Testis (tissue), 2 donors: ENCODE measurements at regions not wholly inside any gene's neighbourhood (a gene's known extent, or its start where the extent isn't known, plus 50 kb on each side); places are given as distances from the start of the nearest gene placed in this dataset.

Source experiments
- DNase-seq: peaks from one replicate; pipeline ENCODE4 v3.0.0-alpha.2; 2019
- H3K27ac ChIP-seq, 2 donors: fragments of 200-600 bp; sonication (generic); one replicate each; pipeline ENCODE4 v1.5.1; 2019
- H3K27me3 ChIP-seq: fragments of 200-600 bp; sonication (generic); one replicate; pipeline ENCODE4 v1.5.1; 2019
- H3K36me3 ChIP-seq: fragments of 200-600 bp; sonication (generic); one replicate; pipeline ENCODE4 v1.5.1; 2017; ENCODE audit warnings: low read depth; ENCODE audit errors: missing control alignments
- H3K4me1 ChIP-seq: fragments of 200-600 bp; sonication (generic); one replicate; pipeline ENCODE4 v1.5.1; 2019
- H3K4me3 ChIP-seq, 2 donors: fragments of 200-600 bp; sonication (generic); one replicate each; pipeline ENCODE4 v1.5.1; 2017 to 2019
- H3K9me3 ChIP-seq: fragments of 200-600 bp; sonication (generic); one replicate; pipeline ENCODE4 v1.5.1; 2017
- CTCF ChIP-seq, 3 experiments: fragments of 450-650 bp in 2 of 3; fragments of 200-600 bp in 1 of 3; sonication (generic) in 1 of 3; IDR thresholded peaks; one replicate each; pipeline ENCODE4 v1.5.1; 2016 to 2019; ENCODE audit warnings: antibody characterized with exemption in 3 of 3, mild to moderate bottlenecking in 2 of 3, moderate library complexity in 1 of 3
- POLR2A ChIP-seq: fragments of 450-650 bp; IDR thresholded peaks from one replicate; pipeline ENCODE4 v1.6.1; 2017; ENCODE audit warnings: antibody characterized with exemption, mild to moderate bottlenecking, moderate library complexity
- WGBS, 2 donors: methylation state at CpG; one replicate each; pipeline ENCODE4 v1.1.5; 2018; 5-methylcytosine and 5-hydroxymethylcytosine counted together
- intact Hi-C: fragments of 100-400 bp; cut with DNase I; formaldehyde crosslinking; loops from one replicate; pipeline ENCODE4 v1.15.1; 2023; ENCODE audit warnings: low total_unique reads

GRCh38 chr16:65522412-65522811, 400.5 kb upstream of the CDH11 start:
- Histone ChIP-seq H3K36me3 (no peaks in the 10 kb centered on the region), H3K4me1 (peaks cover 21% of the 10 kb centered on the region), H3K4me3 (no peak overlapping the region), H3K27ac (peak overlapping the region in 1 of 2 donors; percentile 27), H3K9me3 (no peaks in the 10 kb centered on the region), H3K27me3 (no peaks in the 10 kb centered on the region)
- intact Hi-C loops, result no loop called here
- TF ChIP-seq POLR2A (no peak), CTCF (IDR thresholded peaks at IDR 0.05) (no peak)
- WGBS, 2 donors, result 85 to 87% methylated on average over 7 of the region's 7 CpGs
- no peak for DNase-seq

GRCh38 chr16:65521633-65522328, 399.9 kb upstream of the CDH11 start:
- intact Hi-C loops, result no loop called here
- 43 to 44% methylated on average over 10 of the region's 10 CpGs for WGBS, 2 donors
- no peak for DNase-seq
- Histone ChIP-seq H3K9me3 (no peaks in the 10 kb centered on the region), H3K4me3 (no peak overlapping the region), H3K27ac (peak overlapping the region in 1 of 2 donors; percentile 41), H3K36me3 (no peaks in the 10 kb centered on the region), H3K4me1 (peaks cover 21% of the 10 kb centered on the region), H3K27me3 (no peaks in the 10 kb centered on the region)
- TF ChIP-seq CTCF (IDR thresholded peaks at IDR 0.05) (no peak), POLR2A (no peak)

GRCh38 chr16:65519402-65519801, 397.5 kb upstream of the CDH11 start:
- H3K4me1 ChIP-seq, result peaks cover 17% of the 10 kb centered on the region
- H3K9me3 ChIP-seq, result no peaks in the 10 kb centered on the region
- no peak overlapping the region for H3K27ac ChIP-seq
- no peaks in the 10 kb centered on the region for H3K27me3 ChIP-seq
- H3K36me3 ChIP-seq, result no peaks in the 10 kb centered on the region
- H3K4me3 ChIP-seq, result no peak overlapping the region
- no peak for DNase-seq
- TF ChIP-seq CTCF (IDR thresholded peaks at IDR 0.05) (no peak), POLR2A (no peak)
- 96 to 97% methylated on average over 1 of the region's 1 CpG for WGBS, 2 donors
- intact Hi-C loops, result no loop called here

- intact Hi-C loops, result no loop called here
- Histone ChIP-seq H3K27ac (no peak overlapping the region), H3K36me3 (no peaks in the 10 kb centered on the region), H3K4me3 (no peak overlapping the region), H3K9me3 (no peaks in the 10 kb centered on the region), H3K4me1 (no peaks in the 10 kb centered on the region), H3K27me3 (no peaks in the 10 kb centered on the region)
- WGBS, 2 donors, result 80 to 86% methylated on average over 4 of the region's 4 CpGs
- no peak for TF ChIP-seq POLR2A
- TF ChIP-seq CTCF (IDR thresholded peaks at IDR 0.05), result no peak
- DNase-seq, result no peak
Observed at GRCh38 chr16:65515193-65515592, 393.3 kb upstream of the CDH11 start.

- TF ChIP-seq POLR2A, result no peak
- no peak for TF ChIP-seq CTCF (IDR thresholded peaks at IDR 0.05)
- H3K9me3 ChIP-seq, result no peaks in the 10 kb centered on the region
- intact Hi-C loops, result no loop called here
- WGBS, 2 donors, result 63 to 71% methylated on average over 7 of the region's 7 CpGs
- no peaks in the 10 kb centered on the region for H3K36me3 ChIP-seq
- DNase-seq, result no peak
- no peak overlapping the region for H3K27ac ChIP-seq
- H3K27me3 ChIP-seq, result no peaks in the 10 kb centered on the region
- H3K4me1 ChIP-seq, result no peaks in the 10 kb centered on the region
- H3K4me3 ChIP-seq, result no peak overlapping the region
Observed at GRCh38 chr16:65510850-65511249, 389.0 kb upstream of the CDH11 start.
